M059J (cell line): ENCODE measurements at regions not wholly inside any gene's neighbourhood (a gene's known extent, or its start where the extent isn't known, plus 50 kb on each side); places are given as distances from the start of the nearest gene placed in this dataset.
A peak's percentile ranks its signal among the peaks of the same experiment; 100 is the strongest.
"Not testable (repeated sequence)": the region's sequence is repeated elsewhere in the genome, so short reads cannot be mapped to it uniquely, and the experiment has no call there.

Source experiments
- DNase-seq: peaks from one replicate; pipeline ENCODE4 v3.0.0-alpha.2; 2012; ENCODE audit warnings: low read depth

DNA sequence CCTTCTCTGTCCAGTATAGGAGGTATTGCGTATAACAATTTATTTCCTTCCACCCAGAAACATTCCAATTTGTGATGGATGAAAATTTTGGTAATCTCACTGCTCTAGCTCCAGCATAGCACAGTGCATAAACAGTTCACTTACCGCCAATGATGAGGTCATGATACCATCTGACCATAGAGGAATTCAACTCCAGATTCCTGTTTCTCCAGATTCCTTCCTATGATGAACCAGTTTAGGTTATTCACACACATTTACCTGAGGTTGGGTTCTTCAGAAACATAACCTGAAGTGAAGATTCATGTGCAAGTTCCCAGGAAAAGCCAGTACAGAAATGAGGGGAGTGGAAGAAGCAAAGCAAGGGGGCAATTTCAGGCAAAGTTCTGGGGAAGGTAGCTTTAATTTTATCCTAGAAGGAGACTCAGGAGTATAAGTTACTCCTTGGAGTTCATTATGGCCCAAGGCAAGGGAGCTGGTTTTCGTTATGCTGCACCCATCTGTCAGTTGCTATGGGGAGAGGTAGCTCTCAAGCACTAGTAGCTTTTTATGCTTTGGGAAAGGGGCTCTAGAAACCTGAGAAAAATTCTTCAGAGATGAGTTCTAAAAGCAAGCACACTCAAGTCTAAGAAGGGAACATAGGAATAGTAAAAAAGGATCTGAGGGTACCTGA lies 121.6 kb downstream of the CASP12 start:
- peak; percentile 18 for DNase-seq

DNA sequence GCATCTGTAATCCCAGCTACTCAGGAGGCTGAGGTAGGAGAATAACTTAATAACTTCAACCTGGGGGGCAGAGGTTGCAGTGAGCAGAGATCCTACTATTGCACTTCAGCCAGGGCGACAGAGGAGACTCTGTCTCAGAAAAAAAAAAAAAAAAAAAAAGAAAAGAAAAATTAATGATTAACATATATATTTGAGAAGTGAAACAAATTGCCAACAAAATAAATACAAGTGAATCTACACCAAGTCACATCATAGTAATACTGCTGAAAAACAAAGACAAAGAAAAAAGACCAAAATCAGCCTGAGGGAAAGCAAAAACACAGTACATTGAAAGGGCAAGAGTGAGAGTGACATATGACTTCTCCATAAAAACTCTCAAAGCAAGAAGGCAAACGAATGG lies 123.7 kb downstream of the CASP12 start:
- DNase-seq, result no peak

DNA sequence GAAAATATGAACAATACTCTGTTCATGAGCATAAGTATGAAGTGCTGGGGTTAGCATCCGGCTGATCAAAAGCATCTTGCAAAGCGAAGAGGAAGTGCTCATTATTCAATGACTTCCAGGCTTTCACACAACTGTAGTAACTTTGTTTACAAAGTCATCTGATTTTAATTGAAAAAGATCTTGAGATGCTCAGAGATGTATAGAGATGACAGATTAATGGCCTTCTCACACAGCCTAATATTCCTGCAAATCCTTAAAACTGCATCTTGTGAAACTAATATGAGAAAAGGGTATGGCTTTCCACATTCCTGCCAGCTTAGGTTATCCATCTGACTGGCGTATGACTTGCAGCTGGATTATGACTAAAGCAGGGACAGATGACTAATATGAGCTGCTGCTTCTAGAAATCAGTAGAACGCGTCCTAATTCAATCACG lies 125.4 kb downstream of the CASP12 start:
- peak; percentile 82 for DNase-seq

DNA sequence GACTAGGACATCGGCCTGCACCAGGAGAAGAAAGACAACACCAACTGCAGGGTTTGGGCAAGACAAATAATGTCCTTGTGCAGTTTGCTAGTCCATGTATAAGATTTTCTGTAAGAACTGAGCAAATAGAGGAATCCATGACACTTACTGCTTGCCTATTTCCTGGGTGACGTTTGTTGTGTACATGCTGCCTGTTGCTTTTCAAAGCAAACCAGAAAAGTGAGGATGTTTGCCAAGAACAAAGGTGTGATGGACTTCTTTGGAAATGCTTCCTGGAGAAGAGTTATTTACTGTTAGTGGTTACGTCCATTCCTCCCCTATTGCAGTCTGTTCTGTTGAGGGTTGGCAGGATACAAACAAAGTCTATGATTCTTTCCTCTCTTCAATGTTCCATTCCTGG lies 126.5 kb downstream of the CASP12 start:
- DNase-seq, result no peak

DNA sequence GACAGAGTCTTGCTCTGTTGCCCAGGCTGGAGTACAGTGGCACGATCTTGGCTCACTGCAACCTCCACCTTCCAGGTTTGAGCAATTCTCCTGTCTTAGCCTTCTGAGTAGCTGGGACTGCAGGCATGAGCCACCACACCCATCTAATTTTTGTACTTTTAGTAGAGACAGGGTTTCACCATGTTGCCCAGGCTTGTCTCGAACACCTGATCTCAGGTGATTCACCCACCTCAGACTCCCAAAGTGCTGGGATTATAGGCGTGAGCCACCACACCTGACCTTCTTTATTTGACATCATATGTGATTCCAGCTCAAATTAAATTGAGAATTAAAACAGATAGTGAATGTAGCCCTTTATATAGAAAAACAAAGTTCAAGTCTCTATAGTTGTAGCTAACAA lies 127.2 kb downstream of the CASP12 start:
- DNase-seq, result not testable (repeated sequence)

DNA sequence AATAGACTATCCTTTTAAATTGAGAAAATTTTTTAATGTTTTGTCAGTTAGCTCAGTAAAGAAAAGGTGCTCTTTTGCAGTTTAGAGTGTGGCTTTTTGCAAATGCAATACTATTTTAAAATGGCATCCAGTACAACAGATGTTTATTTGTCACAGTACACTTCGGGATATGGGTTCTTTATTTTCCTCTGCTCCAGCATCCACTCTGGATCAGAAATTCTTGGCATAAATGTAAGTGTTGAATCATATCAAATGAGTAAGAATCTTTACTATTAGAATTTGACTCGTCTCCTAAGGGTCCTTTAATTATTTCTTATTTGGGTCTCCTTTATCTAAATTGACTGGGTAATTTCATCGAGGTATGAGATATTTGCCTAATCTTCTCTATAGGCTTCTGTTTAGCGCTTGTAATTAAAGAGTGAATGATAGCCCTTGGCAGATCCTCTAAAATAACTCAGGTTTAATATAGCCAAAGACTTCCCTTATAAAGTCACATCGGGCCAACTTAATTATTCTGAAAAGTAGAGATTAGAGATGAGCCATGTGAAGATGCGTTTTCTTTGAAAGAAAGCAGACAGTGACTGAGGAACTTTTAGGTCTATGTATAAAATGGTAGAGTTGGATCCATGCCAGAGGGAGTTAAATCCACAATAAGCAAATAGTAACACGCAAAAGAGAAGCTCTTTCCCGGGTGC lies 132.7 kb downstream of the CASP12 start:
- DNase-seq, result no peak

DNA sequence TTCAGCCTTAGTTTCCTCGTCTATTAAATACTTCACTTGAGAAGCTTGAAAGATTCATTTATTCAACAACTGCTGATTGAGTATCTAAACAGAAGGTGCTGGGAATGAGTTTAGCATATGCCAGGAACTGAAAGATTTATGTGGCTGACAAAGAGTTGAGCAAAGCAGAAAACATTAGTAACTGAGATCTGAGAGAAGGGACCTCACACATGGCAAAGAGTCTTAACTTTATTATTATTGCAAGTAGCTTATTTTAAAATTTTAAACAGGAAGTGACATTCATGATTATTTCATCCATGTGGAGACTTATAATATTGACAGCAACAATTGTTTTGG lies 133.6 kb downstream of the CASP12 start:
- DNase-seq, result no peak

DNA sequence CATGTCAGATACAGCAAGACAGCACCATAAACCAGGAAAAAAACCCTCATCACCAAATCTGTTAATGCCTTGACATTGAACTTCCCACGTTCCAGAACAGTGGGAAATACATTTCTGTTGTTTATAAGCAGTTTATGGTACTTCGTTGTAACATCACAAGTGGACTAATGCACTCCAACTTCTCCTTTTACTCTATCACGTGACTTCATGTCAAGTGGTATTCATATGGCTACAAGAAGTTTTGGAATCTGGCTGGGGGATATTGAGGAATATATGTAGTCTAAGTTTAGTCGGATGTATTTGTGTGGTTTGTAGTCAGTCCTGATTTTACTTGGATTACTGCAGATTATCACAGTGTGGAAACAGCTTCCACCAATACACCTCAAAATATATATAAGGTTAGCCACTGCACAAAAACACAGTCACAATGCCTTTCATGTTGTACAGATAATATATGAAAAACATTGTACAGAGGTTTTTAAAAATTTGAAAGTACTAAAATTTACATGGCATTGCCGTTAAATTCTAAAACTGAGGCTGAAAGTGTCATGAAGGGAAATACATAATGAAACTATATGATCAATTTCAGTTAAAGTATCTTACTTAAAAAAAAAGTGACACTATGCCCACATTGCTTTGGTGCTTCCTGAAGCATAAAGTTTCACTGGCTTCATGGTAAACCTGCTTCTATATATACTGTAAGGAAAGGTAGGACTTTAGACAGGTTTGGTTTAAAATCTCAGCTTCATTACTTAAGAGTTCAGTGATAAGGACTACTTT lies 134.1 kb downstream of the CASP12 start:
- DNase-seq, result no peak

DNA sequence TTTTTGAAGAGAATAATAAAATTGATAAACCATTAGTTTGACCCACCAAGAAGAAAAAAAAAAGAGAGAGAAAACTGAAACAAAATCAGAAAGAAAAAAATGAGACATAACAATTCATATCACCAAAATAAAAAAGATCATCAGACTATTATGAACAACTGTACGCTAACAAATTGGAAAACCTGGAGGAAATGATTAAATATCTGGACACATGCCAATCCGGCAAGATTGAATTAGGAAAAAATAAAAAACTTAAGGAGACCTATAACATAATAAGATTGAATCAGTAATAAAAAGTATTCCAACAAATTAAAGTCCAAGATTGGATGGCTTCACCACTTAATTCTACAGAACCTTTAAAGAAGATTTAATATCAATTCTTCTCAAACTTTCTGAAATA lies 136.7 kb downstream of the CASP12 start:
- DNase-seq, result no peak

DNA sequence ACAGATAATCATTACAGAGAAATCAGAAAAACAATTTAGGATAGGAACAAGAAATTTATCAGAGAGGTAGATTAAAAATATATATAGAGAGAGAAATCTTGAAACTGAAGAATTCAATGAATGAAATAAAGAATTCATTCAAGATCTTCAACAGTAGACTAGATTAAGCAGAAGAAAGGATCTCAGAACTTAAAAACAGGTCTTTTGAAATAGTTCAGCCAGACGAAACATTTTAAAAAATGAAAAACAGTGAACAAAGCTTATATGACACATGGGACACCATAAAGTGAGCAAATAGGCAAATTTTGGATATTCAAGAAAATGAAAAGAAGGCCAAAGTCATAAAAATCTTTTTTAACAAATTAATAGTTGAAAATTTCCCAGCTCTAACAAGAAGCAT lies 138.8 kb downstream of the CASP12 start:
- no peak for DNase-seq

DNA sequence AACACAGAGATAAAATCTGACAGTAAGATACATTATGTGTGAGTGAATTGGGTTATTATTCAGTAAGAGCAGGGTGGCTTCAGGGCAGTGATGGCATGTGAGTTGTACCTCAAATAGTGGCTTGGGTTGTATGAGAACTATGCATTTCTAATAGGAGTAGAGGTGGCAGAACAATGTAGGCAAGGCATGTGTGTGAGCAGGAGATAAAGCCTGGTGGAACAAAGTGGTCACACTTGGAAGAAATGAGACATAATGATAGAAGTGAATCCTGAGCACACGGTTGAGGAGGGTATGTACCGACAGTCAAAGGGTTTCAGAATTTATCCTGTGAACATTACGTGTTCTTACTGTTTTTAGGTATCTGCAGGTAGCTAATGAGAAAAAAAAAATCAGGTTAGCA lies 159.3 kb downstream of the CASP12 start:
- DNase-seq, result no peak

DNA sequence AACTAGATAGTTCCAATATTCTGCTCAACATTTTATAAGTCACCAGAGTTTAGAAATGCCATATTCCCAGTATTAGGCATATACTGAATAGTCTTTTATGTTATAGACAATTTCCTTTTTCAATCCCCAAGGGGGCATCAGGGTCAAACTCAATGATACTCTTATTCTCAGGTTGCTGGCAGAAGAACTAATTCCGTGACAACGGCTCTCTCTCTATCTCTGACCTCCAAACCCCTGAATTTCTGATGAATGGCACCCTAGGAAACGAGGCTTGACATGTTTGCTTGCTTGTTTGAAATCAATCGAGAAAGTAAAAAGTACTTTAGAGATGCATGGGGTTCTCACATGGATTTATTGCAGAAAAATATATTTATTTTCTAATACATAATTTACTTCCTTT lies 160.1 kb downstream of the CASP12 start:
- no peak for DNase-seq

DNA sequence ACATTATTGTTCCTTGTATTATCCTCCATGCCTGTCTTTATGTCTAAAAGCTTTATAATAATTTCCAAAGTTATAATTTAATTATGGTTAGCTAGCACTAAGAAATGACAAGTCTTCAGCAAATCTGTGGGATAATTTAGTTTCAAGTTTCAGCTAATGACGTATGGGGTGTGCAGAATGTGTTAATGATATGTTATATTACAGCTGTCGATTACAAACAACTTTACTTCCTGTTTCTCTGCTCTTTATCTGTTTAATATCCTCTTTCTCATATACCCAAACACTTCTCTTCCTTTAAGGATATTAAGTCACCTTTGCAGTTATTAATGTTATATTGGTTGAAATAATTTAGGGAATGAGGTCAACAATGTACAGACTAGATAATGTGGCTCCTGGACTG lies 161.8 kb downstream of the CASP12 start:
- DNase-seq, result no peak

DNA sequence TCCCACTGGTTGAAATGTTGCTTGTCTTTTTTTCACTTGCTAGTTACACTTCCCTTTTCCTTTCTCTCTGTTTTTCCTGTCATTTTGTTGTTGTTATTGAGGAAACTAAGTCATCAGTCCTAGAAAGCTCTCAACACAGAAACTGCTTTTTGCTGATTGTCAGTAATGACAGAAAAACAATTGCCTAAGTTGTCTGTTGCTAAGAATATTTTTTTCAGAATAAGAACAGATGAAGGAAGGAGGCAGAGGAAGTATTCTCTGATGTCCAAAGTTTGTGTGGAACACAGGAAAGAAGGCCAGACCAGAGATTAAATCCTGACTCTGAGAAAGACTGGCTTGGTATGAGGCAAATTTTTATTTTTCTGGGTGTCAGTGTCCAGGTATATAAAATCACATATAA lies 163.3 kb downstream of the CASP12 start:
- no peak for DNase-seq

DNA sequence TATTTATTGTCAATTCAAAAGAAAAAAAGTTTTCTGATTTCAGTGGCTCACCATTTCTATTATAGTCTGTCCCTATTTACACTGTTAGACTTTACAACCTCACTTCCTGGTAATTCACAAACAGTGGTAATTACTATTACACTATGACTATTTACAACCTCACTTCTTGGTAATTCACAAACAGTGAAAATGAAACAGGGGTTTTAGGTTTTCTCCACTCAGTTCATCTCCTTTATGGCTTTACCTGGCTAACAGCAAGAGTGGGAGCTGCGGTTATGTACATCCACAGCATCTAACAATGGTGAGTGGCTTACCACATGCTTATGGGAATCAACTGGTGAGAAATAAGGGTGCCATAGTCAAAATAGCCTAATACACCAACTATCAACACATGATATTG lies 166.4 kb downstream of the CASP12 start:
- DNase-seq, result no peak

DNA sequence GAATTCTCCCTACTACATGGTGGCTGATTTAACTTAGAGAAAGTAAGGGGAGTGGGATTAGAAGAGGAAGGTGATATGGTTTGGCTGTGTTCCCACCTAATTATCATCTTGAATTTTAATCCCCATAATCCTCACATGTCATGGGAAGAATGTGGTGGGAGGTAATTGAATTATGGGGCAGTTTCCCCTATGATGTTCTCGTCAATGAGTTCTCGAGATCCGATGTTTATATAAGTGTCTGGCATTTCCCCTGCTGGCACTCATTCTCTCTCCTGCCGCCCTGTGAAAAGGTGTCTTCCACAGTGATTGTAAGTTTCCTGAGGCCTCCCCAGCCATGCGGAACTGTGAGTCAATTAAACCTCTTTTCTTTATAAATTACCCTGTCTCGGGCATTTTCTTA lies 169.3 kb downstream of the CASP12 start:
- no peak for DNase-seq

DNA sequence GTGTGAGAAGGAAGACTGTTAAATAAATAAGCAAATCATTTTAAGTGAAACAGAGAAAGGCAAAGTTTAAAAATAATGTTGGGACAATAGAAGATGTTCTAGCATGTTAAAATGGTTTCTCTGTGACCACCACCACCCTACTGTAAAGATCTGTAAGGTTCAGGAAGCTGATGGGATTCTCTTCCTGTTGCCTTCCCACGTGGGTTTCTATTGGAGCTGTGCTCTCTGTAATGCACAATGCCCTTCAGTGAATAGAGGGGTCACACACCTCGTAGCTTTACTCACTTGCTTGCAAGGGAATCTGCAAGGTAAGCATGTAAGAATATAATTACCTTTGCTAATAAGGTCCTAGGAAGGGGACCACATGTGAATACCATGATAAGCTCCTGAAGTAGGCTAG lies 170.5 kb downstream of the CASP12 start:
- no peak for DNase-seq

DNA sequence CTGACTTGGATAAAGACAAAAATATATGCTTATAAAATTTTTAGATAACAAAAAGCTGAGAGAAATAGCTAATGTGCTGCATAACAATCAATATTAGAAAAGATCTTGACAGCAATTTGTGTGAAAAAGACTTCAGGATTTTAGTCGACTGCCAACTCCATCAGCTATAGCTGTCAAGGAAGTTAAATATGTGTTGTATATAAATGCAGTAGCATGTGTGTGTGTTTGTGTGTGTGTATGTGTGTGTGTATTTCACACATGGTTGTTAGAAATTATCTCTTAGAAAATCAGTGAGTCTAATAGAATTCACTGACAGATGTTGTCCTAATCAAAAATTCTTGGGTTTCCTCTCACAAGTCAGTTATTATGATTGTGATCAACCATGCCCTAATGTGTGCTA lies 171.2 kb downstream of the CASP12 start:
- no peak for DNase-seq

DNA sequence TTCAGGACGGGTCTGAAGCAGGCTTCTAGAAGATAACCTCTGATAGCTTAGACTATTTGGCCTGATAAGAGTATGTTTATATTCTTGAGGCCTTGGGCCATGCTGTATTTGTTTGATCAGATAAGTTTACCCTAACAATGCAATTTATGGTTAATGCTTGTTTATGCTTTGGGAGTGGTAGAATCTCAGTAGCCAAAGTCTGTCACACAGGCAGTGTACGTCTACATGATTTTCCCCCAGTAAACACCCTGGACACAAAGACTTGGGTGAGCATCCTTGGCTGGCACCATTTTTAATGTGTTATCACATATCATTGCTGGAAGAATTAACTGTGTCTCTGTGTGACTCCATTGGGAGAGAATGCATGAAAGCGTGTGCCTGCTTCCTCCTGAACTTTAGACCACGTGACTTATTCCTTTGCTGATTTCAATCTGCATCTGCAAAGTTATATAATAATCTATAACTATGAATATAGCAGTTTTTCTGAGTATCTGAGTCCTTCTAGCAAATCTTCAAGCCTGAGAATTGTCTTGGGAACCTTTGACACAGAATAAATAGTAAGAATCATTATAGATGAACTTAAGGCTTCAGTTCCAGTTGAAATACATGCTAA lies 172.4 kb downstream of the CASP12 start:
- DNase-seq, result peak; percentile 8

DNA sequence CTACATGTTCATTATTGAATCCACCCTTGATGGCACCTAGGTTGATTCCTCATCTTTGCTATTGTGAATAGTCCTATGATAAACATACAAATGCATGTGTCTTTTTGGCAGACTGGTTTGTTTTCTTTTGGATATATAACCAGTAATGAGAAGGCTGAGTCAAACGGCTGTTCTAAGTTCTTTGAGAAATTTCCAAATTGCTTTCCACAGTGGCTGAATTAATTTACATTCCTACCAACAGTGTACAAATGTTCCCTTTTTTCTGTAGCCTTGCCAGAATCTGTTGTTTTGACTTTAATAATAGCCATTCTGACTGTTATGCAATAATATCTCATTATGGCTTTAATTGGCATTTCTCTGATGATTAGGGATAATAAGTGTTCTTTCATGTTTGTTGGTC lies 184.9 kb downstream of the CASP12 start:
- DNase-seq, result peak; percentile 33

DNA sequence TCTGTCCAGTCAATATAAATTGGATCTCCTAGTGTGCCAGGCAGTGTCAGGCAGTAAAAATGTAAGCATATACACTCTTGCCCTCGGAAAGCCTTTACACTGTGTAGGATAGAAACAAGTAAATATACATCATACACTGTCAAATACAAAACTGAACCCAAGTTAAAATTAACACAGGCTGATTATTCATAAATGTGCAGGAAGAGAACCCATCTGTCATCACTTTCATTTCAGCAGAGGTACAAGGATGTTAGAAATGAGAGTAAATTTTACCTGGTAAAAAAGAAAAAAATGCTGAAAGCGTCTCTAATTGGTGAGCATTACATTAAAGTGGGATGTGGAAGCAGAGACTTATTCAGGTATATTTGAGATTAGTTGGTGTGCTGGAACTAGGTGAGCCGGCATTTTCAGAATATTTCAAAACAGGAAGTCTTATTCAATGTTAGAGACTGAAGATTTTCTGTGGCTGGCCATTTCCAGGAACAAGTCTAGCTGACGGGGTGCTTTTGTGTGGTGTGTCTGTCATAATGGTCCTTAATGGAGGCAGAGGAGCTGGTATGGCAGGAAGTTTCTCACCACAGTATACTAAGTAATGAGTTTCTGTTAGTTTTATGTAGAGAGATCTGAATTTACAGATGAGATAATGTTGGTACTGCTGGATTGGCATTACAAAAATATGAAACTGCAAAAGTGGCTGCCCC lies 192.6 kb downstream of the CASP12 start:
- peak; percentile 68 for DNase-seq

DNA sequence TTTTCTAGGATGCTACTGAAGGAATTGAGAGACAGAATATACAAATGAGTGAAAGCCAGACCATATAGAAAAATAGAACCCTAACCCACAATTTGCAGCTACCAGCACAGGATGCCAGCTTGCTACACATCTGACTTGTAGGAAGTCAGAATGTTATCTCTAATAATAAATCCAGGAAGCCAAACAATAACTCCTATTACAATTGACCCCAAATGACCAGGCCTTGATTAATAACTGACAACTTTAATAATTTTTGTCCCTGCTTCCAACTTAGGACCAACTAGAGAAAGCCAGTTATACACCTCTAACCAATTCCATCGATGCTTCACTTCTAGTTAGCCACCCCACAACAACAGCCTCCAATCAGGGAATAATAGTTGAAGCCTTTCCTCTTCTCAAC lies 193.4 kb downstream of the CASP12 start:
- DNase-seq, result no peak
